HG02798 (cell line): ENCODE measurements at regions not wholly inside any gene's neighbourhood (a gene's known extent, or its start where the extent isn't known, plus 50 kb on each side); places are given as distances from the start of the nearest gene placed in this dataset.

Source experiments
- ATAC-seq: cut with Tn5 transposase; IDR thresholded peaks from one replicate; pipeline ENCODE4 v1.9.1; 2021; ENCODE audit warnings: mild to moderate bottlenecking; ENCODE audit not compliant: unreplicated experiment, poor library complexity

DNA sequence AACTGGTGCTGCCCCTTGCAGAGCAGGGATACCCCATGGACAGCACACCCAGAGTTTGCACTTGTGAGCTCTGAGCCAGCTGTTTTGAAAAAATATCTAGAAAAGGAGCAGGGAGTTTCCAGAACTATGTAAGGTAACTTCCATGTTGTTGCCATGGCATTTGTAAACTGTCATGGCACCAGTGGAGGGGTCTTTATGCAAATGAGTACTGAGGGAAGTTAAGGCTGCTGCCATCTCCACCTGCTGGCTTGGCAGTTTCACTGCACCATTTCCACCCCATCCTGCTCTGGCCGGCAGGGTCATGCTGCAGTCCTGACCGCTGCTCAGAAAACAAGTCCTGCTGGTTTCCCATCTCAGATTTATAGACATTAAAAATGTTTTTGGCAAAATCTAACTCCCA is 52.3 kb upstream of the SNTG2 start:
- no peak for ATAC-seq

DNA sequence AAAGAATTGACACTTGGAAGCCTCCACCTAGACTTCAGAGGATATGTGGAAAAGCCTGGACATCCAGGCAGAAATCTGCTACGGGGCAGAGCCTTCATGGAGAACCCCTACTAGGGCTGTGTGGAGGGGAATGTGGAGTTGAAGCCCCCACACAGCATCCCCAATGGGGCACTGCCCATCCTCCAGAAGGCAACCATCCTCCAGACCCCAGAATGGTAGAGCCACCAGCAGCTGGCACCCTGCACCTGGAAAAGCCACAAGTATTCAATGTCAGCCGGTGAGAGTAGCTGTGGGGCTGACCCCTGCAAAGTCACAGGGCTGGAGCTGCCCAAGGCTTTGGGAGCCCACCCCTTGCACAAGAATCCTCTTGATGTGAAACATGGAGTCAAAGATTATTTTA is 53.6 kb upstream of the SNTG2 start:
- ATAC-seq: no peak

DNA sequence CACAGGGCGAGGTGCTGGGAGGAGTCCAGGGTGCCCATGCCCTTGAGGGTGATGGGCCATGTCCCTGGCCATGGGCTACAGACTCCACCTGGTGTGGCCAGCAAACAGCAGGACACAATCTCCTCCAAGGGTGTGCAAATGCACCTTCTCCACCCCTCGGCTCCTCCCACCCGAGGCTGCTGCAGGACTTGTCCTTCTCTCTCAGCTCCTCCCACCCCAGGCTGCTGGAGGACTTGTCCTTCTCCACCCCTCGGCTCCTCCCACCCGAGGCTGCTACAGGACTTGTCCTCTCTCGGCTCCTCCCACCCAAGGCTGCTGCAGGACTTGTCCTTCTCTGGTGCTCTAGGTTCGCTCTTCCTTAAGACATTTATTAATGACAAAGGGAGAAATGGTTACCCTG is 57.3 kb upstream of the SNTG2 start:
- no peak for ATAC-seq

DNA sequence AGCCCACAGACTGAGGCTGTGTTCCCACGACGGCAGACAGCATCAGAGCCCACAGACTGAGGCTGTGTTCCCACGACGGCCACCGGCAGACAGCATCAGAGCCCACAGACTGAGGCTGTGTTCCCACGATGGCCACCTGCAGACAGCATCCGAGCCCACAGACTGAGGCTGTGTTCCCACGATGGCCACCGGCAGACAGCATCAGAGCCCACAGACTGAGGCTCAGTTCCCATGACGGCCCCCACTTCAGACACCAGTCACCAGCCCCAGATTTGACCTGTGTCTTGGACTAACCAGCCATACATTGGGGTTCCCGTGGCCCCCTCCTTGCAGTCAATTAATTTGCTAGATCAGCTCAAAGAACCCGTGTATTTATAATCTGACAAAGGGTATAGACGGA is 57.8 kb upstream of the SNTG2 start:
- no peak for ATAC-seq

DNA sequence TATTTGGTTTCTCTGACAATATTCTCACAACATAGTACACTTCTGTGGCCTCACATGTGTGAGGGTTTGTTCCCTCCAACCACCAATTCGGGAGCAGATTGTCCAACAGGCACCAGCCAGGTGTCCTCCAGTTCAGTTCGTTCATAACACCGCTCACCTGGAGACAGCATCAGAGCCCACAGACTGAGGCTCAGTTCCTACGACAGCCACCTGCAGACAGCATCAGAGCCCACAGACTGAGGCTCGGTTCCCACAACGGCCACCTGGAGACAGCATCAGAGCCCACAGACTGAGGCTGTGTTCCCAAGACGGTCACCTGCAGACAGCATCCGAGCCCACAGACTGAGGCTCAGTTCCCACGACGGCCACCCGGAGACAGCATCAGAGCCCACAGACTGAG is 58.2 kb upstream of the SNTG2 start:
- ATAC-seq: no peak

DNA sequence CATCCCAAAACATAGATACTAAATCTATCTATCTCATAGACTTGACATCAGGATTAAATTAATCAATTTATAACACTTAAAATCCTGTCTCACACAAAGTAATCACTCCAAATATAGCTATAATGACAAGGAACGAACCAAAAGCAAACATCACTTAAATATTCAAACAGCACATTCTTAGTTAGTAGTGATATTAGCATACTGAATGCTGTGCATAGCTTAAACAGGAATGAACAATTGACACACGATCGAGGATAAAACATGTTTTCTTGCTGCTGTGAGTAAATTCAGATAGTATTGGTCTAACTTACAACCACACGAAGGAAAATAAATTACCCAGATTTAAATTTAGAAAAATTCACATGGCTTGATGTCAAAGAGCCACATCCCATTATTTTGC is 58.9 kb upstream of the SNTG2 start:
- ATAC-seq: no peak

DNA sequence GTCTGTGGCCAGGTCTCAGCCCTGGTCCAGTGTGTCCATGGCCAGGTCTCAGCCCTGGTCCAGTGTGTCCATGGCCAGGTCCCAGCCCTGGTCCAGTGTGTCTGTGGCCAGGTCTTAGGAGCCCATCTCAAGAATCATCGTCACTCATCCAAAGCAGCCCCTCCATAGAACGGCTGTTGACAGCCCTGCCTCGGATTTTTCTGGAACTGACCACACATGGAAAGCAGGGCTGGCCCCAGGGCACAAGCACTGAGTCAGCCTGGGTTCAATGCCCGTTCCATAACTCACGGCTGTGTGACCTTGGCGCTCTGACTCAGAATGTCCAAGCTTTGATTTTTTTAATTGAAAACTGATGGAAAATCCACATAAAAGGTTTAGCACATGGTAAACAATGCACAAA is 59.9 kb upstream of the SNTG2 start:
- ATAC-seq: no peak

DNA sequence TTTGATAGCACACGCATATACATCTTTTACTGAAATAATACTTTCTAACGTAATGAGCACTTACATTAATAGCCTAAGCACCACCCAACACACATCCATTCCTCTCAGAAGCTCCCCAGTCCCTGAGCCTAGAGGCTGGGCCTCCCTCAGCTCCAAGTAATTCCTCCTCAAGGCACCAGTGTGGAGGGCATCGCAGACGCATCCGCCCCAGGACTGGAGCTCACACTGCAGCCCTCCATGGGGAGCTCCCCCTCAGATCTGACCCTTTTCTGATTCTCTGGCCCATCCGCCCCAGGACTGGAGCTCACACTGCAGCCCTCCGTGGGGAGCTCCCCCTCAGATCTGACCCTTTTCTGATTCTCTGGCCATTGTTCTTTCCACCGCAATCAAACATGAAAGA is 60.4 kb upstream of the SNTG2 start:
- no peak for ATAC-seq

DNA sequence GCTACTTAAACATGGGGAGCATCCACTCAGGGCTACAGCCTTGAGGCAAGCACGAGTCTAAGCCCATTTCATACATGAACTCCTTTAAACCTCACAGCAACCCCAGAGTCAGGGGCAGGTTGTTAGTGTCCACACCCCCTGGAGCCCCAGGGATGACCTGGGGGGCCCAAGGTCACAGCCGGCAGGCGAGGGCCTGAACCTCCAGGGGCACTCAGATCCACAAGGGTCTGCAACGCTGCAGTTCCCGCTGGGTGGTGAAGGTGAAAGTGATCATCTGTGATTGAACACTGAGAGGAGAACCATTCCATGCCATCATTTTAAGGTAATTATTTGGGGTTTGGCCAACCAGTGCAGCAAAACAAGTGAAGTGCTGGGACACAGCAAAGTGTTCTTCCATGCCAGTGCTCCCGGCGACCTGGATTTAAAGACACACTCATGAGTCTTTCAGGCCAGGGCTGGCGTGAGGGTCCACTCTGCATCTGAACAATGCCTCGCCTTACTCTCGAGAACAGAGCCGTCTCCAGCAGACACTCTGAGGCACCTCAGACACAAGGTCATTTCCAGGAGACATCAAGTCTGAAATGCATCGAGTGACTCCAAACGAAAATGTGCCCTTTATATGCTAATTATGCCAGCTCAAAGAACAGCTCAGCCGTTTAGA is 61.6 kb upstream of the SNTG2 start:
- no peak for ATAC-seq

DNA sequence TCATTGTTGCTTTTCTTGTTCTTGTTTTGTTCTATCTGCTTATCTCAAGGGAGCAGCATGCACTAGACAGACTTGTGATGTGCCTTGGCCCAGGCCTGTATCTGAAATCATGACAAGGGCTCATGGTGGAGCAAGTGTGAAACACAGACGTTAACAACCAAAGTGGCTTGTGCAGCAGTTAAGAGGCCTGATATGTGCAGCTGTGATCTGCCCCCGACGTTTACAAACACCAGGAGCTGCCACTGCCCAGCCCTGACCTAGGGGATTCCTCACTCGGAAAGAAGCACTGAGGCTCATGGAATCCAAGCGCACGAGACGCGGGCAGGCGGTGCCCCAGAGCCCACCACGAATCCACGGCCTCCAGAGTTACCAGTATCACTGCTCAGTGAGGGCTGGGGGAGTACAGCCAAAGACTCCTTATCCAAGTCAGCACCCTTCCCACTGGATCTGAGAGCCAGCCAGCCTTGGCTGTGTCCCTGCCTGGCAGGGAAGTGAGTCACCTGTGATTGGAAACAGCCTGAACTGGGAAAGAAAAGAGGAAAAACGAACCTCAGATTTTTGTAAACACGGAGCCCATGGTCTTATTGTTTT is 62.3 kb upstream of the SNTG2 start:
- ATAC-seq: no peak

DNA sequence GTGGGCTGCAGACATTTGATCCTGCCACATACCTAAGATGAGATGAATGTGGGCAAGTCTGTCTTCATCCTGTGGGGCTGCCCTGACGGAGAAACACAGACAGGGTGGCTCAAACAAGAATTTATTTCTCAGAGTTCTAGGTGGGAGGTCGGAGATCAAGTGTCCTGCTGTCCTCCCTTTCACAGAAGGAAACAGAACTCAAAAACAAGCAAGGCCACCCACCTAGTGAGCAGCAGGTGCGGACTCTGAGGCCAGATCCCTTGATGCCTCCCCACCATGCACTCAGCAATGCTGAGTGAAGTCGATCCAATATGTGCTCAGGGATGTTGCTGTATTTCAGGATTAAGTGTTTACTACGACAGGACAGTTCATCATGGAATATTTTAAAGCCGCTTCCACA is 63.0 kb upstream of the SNTG2 start:
- no peak for ATAC-seq

DNA sequence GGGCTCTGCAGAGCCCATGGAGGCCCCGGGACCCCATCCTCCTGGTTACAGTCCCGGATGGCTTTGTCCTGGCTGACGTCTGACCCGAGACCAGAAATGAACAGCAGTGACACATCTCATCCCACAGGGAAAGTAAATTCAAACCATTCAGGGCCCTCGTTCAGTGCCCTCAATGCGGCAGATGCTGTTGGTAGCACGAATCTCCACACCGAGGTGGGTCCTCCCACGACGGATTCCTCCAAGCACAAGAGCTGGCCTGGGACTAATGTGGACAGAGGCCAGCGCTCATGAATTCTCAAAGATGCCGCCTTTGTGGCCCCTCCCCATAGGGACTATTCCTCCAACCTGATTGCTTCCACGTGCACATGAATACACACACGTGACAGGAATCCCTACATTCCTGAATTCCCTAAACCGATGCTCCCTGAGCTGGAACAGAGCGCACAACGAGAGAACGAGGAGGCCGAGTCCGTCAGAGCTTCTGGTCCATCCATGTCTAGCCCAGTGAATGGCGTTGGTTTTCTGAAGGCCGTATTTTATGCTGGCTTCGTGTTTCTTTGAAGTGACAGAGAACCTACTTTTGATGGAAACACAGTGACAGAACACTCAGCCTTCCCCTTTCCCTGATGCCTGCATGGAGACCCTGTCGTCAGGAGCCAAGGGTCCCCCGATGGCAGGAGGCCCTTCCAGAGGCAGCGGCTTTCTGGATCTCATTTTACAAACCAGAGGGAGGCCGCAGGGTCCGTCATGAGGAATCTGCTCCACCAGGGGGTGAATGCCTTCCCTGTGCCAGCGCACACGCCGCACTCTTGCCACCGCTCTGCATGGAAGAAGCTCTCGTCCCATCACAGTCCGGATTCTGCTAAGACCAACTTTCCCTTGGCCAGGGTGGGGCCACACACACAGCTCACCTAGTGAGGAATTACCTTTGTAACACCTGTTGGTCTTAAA is 64.3 kb upstream of the SNTG2 start:
- ATAC-seq: no peak

DNA sequence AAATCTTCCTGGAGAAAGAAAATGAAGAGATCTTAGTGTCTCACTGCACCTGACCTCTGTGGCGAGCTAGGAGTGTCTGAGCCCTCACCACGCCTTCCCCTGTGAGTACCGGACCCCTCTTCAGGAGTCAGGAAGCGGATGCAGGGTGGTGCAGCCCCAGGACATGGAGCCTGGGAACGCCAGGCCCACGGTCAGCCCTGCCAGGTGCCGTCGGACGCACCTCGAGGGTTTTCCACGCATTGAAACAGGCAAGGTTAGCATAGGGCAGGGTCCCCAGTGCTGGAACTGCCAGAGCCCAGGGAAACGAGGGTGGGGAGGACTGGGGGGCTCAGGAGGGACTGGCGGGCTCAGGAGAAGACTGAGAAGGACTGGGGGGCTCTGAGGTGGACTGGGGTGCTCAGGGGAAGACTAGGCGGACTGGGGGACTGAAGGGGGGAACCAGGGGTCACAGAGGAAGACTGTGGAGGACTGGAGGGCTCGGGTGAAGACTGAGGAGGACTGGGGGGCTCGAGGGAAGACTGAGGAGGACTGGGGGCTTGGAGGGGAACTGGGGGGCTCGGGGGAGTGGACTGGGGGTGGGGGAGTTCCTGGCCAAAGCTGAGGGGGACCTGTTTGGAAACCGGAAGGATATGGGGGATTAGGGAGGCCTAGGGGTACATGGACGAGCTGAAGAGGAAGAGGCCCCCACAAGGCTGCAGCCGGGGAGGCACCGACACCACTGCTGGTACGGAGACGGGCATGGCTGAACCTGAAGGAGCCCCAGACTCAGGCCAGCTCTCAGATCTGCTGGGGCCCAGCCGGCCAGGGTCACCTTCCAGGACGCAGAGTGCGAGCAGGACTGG is 65.2 kb upstream of the SNTG2 start:
- no peak for ATAC-seq

DNA sequence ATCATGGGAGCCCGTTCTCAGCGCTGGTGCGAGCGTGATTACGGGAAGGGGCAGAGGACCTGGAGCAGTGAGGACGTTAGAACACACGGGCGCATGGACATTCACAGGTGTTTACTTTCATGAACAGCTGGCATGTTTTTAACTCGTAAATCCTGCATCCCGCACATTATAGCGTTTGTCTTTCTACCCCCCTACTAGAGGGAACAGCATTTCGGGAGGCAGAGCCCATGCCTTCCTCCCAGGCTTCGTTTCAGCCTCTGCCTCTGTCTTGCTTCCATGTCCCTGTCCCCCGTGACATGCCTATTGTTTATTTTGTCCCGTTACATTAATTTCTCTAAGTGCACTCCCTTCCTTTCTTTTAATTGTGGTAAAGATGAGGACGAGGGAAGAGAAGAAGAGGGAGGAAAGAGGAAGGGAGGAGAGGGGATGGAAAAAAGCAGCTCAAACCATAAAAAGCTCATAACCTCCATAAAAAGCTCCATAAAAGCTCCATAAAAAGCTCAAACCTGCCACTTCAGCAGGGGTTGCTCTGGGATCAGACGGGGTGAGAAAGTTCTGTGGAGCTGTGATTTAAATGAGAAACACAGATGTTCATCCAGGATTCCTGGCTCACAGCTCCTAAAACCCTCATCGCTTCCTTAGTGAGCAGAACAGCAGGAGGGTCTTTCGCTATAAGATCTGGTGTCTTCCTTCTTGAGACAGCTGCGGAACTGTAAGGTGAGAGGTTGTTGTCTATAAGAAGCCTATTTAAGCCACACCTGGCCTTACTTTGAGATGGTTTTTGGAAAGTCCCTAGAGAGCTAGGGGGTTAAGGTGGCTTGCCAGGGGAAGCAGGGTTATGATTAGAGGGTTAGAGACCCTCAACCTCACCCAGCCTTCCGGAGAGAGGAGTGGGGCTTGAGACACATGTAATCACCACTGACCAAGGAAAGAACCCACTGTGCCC is 66.6 kb upstream of the SNTG2 start:
- no peak for ATAC-seq

DNA sequence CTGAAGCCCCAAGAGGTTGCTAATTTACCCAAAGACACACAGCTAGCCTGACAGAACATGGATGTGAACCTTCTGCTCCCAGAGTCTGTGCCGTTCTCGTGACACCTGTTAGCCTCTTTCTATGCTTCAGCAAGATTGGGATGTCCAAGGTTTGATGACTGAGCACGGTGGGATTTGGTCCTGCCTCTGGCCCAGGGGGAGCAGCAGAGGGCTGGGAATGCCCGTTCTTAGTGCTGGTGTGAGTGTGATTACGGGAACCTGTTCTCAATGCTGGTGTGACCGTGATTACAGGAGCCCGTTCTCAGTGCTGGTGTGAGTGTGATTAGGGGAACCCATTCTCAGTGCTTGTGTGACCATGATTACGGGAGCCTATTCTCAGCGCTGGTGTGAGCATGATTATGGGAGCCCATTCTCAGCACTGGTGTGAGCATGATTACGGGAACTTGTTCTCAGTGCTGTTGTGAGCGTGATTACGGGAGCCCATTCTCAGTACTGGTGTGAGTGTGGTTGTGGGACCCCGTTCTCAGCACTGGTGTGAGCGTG is 67.3 kb upstream of the SNTG2 start:
- ATAC-seq: no peak

DNA sequence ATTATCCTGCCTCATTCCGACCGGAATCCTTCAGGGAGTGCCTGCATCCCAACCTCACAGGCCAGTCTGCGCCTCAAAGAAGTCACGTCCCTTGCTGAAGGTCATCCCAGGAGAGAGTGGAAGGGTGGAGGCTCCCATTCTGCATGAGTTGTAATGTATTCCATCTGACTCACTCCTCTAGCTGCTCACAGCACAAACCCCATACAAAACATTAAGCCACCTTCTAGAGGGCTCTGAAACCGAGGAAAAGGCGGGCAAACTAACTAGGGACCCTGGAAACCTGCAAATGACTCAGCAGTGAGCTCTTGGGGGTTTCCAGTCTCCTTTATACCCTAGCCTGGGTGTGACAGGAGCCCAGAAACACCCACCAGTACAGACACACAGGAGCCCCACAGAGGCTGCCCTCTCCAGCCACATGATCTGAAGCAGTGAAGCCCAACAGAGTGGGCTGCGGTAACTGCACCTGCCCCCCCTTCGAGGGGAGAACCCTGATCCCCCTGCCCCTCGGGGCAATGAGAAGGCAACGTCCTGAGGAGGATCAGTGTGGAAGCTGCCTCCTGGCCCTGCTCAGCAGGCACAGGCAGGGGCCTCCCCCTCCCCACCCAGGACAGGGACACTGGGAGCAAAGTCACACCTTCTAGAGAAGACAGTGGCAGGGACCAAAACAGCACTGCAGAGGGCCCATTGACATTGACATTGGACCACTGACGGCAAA is 69.3 kb upstream of the SNTG2 start:
- ATAC-seq: peak; percentile 78

DNA sequence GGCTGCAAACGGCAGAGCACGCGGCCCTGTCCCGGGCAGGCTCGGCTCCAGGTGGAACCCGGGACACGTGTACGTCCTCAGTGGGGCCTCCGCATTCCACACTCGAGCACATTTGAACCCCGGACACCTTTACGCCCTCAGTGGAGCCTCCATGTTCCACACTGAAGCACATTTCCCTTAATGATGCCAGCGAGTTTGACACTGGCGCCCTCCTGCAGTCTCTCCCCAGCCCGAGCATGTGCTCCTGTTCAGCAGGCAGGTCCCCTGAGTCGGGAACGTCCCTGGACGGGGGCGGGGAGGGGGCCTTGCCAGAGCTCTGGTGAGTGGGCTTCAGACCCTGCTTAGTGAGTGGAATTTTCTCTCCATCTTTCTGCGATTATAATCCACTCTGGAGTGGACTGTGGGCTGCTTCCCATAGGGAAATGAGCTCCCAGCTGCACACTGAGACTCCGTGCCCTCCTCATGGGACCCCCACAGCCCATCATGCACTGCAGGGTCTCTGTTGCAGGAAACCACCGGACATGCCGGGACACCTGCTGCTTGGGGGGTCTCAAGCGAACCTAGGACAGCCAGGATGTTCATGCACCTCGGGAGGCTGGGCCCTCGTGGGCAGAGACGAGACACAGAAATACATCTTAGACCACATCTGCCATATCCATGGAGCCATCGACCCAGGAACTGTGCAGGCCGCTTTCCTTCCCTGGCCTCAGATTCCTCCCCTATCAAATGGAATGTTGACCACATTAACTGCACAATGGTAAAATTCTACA is 70.3 kb upstream of the SNTG2 start:
- ATAC-seq: no peak

DNA sequence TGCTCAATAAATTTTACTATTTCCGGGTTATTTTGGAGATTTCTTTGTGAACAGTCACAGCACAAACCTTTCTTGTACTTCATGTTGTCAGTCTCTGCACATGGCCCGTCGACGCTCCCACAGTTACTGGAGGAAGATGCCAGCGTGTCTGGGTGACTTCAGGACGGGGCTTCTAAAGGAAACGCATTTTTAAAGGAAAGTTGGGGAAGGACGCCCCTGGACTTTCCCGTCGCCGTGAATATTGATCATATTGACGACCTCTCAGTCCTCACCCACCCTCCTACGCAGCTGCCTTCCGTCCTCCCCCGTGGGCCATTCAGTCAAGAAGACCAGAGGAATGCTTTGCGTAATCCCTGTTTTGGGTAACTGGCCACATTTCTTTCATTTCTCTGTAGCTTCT is 71.1 kb upstream of the SNTG2 start:
- ATAC-seq: no peak
